GM21717 (cell line): ENCODE measurements at regions not wholly inside any gene's neighbourhood (a gene's known extent, or its start where the extent isn't known, plus 50 kb on each side); places are given as distances from the start of the nearest gene placed in this dataset.

Source experiments
- ATAC-seq: cut with Tn5 transposase; IDR thresholded peaks from one replicate; pipeline ENCODE4 v1.9.1; 2021; ENCODE audit warnings: mild to moderate bottlenecking, moderate library complexity; ENCODE audit not compliant: unreplicated experiment

- ATAC-seq, result no peak
These were observed 83.6 kb upstream of the BDNF start for GRCh38 chr11:27783701-27784355.

GRCh38 chr11:27777033-27777432, 76.8 kb upstream of the BDNF start:
- no peak for ATAC-seq

- ATAC-seq, result no peak
These were observed 73.6 kb upstream of the BDNF start for GRCh38 chr11:27773884-27774283.

- ATAC-seq, result no peak
These were observed 71.3 kb upstream of the BDNF start for GRCh38 chr11:27771516-27771915.

GRCh38 chr11:27770576-27770975, 70.3 kb upstream of the BDNF start:
- no peak for ATAC-seq

DNA sequence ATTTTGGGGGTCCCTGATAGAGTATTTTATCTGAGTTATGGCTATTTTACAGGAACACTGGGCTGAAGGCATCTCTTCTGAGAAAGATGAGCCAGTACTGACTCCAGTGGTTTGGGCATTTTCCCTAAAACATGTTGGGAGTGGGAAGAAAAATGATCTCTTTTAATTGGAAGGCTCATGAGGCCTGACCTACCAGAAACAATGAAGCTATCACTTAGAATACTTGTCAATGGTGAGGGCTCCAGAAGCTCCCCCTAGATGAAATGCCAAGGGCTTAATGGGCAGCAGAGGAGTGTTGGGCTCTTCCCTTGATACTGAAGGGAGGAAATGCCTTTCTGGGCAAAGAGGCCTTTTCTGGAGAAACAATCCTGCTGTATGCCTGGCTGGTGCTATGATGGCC, 63.5 kb upstream of the BDNF start:
- no peak for ATAC-seq

DNA sequence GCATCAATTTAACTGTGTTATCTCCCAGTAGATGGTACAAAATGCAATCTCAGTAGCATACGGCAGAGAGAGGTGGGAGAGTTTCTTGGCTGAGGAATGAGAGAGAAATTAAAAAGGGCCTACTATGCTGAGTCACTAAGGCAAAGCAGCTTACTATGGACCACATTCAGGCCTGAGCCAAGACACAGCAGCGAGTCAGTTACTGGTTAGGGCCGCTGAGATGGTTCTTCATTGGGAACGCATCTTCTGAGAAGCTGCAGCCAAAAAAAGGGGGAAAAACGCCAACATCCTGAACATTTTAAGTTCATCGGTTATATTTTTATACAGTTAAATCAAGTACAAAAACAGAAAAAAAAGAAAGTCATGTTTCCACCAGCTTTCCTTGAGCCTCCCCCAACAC, 61.1 kb upstream of the BDNF start:
- ATAC-seq, result no peak

DNA sequence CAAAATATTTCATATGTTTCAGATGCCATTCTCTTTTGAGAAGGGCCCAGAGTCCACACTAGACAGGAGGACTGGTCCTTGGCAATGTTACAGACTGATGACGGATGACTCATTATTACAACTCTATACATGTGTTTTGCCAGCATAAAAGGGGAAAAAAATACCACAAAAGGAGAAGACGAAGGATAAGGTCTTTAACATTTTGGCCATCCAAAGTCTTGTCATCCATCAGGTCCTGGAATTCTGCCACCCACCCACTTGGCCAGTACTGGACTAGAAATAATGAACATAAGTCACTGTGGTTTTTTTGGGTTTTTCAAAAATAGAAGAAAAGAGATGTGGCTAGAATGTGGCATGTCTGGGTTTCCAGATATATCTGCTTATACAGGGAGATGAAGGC, 57.7 kb upstream of the BDNF start:
- ATAC-seq, result no peak

DNA sequence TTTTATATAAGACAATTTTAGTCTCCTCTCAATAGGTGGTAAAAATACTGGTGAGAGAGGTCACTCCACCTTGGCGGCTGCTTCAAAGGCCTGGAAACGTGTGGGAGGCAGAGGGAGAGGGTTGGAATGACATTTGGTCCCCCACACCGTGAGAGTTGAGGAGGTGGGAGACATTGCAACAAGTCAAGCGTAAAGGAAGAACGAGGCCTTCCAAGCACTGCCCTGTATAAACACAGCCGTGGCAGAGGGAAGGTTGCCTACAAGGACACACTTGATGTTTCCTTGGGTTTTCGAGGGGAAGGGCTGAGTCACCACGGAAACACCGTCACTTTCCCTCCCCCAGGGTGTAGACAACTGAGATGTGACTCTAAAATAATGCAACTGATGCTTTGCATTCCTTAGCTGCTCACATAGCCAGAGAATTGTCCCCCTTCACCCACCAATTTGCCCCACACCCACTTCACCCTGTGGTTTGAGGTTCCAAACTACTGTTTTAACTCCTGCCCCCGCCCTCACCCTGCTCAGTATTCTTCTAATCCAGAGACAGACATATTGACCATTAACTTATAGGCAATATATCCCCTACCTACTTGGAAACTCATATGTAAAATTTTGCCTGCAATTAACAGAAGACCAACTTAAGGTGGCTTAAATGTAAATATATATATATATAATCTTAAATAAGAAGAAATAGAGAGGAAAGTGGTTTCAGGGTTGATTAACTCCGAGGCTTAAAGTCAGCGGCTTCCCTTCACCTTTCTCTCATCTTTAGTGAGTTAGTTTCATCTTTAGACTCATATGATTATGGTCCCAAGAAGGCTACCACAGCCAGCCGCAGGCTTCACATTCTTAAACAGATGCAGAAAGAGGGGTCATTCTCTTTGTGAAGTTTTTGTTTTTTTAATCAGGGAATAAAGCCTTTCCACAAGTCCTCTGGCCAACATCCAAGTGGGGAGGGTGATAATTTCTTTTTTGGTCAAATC, 54.1 kb upstream of the BDNF start:
- no peak for ATAC-seq
